ENCODE measurements at regions not wholly inside any gene's neighbourhood (a gene's known extent, or its start where the extent isn't known, plus 50 kb on each side); places are given as distances from the start of the nearest gene placed in this dataset.
"Not testable (repeated sequence)": the region's sequence is repeated elsewhere in the genome, so short reads cannot be mapped to it uniquely, and the experiment has no call there.

DNA sequence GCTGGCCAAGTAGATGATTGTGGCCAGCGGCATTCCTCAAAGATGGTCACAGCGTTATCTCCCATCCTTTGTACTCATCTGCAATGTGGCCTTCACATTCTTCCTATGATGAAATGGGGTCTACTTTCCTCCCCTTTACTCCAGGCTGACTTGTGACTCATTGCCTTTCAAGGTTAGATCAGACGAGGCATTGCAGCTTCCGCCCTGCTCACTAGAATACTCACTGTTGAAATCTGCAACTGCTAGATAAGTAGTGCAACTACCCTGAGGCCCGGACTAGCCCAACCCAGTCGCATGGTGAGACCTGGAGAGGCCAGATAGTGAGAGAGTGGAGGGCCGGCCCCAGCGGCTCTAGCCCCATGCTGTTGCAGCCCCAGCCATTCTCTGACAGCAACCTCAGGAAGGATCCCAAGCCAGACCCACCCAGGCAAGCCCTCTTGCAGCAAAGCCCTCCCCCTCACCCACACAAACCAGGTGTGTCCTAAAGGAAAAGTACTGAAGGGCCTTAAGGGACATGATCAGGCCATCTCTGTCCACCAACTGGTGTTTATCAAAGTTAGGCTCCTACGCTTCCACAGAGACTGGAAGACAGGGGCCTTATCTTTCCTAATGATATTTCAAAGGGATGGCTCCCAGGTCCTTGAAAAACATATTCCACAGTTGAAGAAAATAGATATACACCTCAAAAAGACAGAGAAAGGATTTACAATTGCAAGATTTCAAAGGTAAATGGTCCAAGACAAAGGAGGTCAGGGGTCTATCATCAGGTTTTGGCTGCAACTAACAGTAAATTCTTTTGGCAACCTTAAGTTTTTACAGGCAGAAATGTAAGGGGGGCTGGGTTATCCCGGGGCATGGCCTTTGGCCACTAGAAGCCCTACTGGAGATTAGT is 107.2 kb upstream of the TRIM24 start:
- DNase-seq (ENCODE audit: low read depth) = no peak
- H3K4me3 ChIP-seq (ENCODE audit: low read depth, low read length) = no peak overlapping the region
- TF ChIP-seq, protein P1, sequence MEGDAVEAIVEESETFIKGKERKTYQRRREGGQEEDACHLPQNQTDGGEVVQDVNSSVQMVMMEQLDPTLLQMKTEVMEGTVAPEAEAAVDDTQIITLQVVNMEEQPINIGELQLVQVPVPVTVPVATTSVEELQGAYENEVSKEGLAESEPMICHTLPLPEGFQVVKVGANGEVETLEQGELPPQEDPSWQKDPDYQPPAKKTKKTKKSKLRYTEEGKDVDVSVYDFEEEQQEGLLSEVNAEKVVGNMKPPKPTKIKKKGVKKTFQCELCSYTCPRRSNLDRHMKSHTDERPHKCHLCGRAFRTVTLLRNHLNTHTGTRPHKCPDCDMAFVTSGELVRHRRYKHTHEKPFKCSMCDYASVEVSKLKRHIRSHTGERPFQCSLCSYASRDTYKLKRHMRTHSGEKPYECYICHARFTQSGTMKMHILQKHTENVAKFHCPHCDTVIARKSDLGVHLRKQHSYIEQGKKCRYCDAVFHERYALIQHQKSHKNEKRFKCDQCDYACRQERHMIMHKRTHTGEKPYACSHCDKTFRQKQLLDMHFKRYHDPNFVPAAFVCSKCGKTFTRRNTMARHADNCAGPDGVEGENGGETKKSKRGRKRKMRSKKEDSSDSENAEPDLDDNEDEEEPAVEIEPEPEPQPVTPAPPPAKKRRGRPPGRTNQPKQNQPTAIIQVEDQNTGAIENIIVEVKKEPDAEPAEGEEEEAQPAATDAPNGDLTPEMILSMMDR (IDR thresholded peaks at IDR 0.05; ENCODE audit: low read depth, low read length, missing control alignments) = no peak
- in situ Hi-C loops (cut with HindIII; ENCODE audit: low sequenced_read_pairs) = no loop called here

DNA sequence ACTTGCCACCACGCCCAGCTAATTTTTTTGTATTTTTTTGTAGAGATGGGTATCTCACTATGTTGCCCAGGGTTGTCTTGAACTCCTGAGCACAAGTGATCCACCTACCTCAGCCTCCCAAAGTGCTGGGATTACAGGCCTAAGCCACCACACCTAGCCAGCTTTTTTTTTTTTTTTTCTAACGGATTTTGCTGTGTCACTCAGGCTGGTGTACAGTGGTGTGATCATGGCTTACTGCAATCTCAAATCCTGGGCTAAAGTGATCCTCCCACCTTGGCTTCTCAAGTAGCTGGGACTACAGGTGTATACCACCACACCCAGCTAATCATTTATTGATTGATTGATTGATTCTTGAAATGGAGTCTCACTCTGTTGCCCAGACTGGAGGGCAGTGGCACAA is 106.0 kb upstream of the TRIM24 start:
- DNase-seq (ENCODE audit: low read depth) = no peak
- no peak overlapping the region for H3K4me3 ChIP-seq (ENCODE audit: low read depth, low read length)
- in situ Hi-C loops (cut with HindIII; ENCODE audit: low sequenced_read_pairs) = no loop called here
- TF ChIP-seq, protein P1 (IDR thresholded peaks at IDR 0.05; ENCODE audit: low read depth, low read length, missing control alignments) = no peak

DNA sequence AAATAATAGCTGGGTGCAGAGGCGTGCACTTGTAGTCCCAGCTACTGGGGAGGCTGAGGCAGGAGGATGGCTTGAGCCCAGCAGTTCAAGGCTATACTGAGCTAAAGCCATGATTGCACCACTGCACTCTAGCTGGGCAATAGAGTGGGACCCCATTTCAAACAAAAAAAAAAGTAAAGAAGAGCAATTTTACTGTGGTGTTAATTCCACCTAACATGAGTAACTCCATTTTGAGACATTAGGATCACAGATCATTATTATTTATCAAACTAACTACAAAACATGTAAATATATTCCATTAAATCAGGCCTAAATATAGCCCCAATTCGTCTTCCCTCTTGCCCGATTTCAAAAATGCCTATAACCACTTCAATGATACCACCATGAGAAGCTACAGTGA is 104.8 kb upstream of the TRIM24 start:
- TF ChIP-seq, protein P1 (IDR thresholded peaks at IDR 0.05; ENCODE audit: low read depth, low read length, missing control alignments) = no peak
- no peak overlapping the region for H3K4me3 ChIP-seq (ENCODE audit: low read depth, low read length)
- in situ Hi-C loops (cut with HindIII; ENCODE audit: low sequenced_read_pairs) = no loop called here
- no peak for DNase-seq (ENCODE audit: low read depth)

DNA sequence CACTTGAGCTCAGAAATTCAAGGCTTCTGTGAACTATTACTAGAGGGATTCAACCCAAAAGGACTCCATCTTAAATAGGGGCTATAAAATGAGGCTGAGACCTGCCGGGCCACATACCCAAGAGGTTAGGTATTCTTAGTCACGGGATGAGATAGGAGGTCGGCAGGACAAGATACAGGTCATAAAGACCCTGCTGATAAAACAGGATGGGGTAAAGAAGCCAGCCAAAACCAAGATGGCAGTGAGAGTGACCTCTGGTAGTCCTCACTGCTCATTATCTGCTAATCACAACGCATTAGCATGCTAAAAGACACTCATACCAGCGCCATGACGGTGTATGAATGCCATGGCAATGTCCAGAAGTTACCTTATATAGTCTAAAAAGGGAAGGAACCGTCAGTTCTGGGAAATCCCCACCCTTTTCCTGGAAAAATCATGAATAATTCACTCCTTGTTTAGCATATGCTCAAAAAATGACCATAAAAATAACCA is 101.2 kb upstream of the TRIM24 start:
- DNase-seq (ENCODE audit: low read depth) = no peak
- in situ Hi-C loops (cut with HindIII; ENCODE audit: low sequenced_read_pairs) = no loop called here
- TF ChIP-seq, protein P1 (IDR thresholded peaks at IDR 0.05; ENCODE audit: low read depth, low read length, missing control alignments) = no peak
- H3K4me3 ChIP-seq (ENCODE audit: low read depth, low read length) = no peak overlapping the region

DNA sequence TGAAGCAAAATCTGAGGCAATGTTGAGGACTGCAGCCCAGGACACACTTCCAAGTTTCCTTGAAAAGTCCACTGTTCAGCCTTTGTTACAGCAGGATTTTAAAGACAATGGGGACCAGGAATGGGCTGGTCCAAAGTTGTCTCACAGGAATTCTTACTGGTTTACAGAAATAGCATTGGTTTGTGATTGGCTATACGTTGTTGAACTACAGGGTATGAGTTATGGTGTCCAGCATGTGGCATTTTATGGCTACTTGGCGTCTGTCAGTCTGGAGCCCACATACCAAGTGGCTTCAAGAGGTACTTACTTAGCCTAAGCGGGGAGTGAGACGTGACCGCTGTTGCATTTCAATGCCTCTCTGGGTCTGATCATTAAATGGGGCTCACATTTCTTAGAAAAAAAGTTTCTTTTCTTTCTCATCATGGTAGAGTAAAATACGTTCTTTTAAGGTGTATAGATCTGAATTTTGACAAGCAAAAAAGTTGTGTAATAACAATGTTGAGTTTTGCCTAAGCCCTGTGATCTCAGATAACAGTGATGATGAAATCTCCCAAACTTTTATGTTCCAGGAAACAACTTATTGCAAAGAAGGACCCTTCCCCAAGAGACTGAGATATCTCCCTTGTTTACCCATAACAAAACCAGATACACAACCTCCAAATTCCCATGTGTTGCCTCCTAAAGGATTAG is 100.0 kb upstream of the TRIM24 start:
- no peak for DNase-seq (ENCODE audit: low read depth)
- in situ Hi-C loops (cut with HindIII; ENCODE audit: low sequenced_read_pairs) = no loop called here

DNA sequence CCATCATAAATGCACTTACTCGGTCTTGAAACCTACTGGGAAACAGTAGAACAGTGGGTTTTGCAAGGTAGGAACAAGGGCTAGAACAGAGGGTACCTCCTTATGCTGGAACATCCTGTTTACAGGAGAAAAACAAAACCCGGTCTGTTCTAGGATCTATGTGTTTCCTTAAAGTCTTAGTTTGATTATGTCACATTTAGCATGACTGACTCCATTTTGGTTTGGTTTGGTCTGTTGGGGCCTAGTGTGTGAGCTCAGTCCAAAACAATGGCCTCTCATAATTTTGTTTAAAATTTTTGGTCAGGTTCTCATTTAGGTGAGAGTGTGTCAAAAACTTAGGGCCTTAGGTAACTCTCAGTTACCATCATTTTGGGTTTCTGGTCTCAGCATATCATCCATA is 96.3 kb upstream of the TRIM24 start:
- no peak overlapping the region for H3K4me3 ChIP-seq (ENCODE audit: low read depth, low read length)
- in situ Hi-C loops (cut with HindIII; ENCODE audit: low sequenced_read_pairs) = no loop called here
- no peak for DNase-seq (ENCODE audit: low read depth)
- TF ChIP-seq, protein P1 (IDR thresholded peaks at IDR 0.05; ENCODE audit: low read depth, low read length, missing control alignments) = no peak

More for the DNA sequence above, 100.0 kb upstream of the TRIM24 start:
- no peak overlapping the region for H3K4me3 ChIP-seq (ENCODE audit: low read depth, low read length)
- TF ChIP-seq, protein P1 (IDR thresholded peaks at IDR 0.05; ENCODE audit: low read depth, low read length, missing control alignments) = no peak

DNA sequence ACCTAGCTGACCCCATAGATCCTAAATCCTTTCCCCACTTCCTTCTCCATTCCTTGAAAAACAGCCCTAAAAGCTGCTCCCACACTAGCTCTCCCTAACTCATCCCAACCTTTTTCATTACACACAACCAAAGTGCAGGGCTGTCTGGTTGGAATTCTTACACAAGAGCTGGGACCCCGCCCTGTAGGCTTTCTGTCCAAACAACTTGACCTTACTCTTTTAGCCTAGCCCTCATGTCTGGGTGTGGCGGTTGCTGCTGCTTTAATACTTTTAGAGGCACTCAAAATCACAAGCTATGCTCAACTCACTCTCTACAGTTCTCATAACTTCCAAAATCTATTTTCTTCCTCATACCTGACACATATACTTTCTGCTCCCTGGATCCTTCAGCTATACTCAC is 93.9 kb upstream of the TRIM24 start:
- H3K4me3 ChIP-seq (ENCODE audit: low read depth, low read length); DNase-seq (ENCODE audit: low read depth); in situ Hi-C loops (cut with HindIII; ENCODE audit: low sequenced_read_pairs): not testable (repeated sequence)

DNA sequence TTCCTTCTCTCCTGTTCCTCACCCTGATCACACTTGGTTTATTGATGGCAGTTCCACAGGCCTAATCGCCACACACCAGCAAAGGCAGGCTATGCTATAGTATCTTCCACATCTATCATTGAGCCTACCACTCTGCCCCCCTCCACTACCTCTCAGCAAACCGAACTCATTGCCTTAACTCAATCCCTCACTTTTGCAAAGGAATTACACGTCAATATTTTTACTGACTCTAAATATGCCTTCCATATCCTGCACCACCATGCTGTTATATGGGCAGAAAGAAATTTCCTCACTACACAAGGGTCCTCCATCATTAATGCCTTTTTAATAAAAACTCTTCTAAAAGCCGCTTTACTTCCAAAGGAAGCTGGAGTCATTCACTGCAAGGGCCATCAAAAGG is 93.4 kb upstream of the TRIM24 start:
- DNase-seq (ENCODE audit: low read depth); H3K4me3 ChIP-seq (ENCODE audit: low read depth, low read length); in situ Hi-C loops (cut with HindIII; ENCODE audit: low sequenced_read_pairs): not testable (repeated sequence)

All from astrocyte of the cerebellum (primary cell).